ENCODE measurements at regions not wholly inside any gene's neighbourhood (a gene's known extent, or its start where the extent isn't known, plus 50 kb on each side); places are given as distances from the start of the nearest gene placed in this dataset.
"Not testable (repeated sequence)": the region's sequence is repeated elsewhere in the genome, so short reads cannot be mapped to it uniquely, and the experiment has no call there.

GRCh38 chr15:22257047-22258008 lies 177.0 kb downstream of the OR4M2 start:
- H3K4me1 Mint-ChIP-seq = no peaks in the 10 kb centered on the region
- TF ChIP-seq CTCF (IDR thresholded peaks at IDR 0.05; ENCODE audit: unreplicated experiment) = no peak
- no peaks in the 10 kb centered on the region for H3K27me3 Mint-ChIP-seq (ENCODE audit: low read depth)
- peaks cover 57% of the 10 kb centered on the region for H3K9me3 Mint-ChIP-seq
- H3K27ac Mint-ChIP-seq = no peak overlapping the region
- H3K36me3 Mint-ChIP-seq = peaks cover 13% of the 10 kb centered on the region
- H3K4me3 Mint-ChIP-seq = no peak overlapping the region
- DNase-seq (ENCODE audit: low spot score in 2 of 2, unreplicated experiment in 2 of 2) = no peak

- H3K4me1 Mint-ChIP-seq = no peaks in the 10 kb centered on the region
- H3K27me3 Mint-ChIP-seq (ENCODE audit: low read depth) = no peaks in the 10 kb centered on the region
- no peak overlapping the region for H3K27ac Mint-ChIP-seq
- peaks cover 13% of the 10 kb centered on the region for H3K36me3 Mint-ChIP-seq
- DNase-seq (ENCODE audit: low spot score in 2 of 2, unreplicated experiment in 2 of 2) = no peak
- no peak for TF ChIP-seq CTCF (IDR thresholded peaks at IDR 0.05; ENCODE audit: unreplicated experiment)
- H3K4me3 Mint-ChIP-seq = no peak overlapping the region
- peaks cover 57% of the 10 kb centered on the region for H3K9me3 Mint-ChIP-seq
These were observed 177.7 kb downstream of the OR4M2 start for GRCh38 chr15:22258009-22258397.

- Mint-ChIP-seq H3K4me3 (no peak overlapping the region), H3K27me3 (ENCODE audit: low read depth) (no peaks in the 10 kb centered on the region), H3K27ac (no peak overlapping the region), H3K4me1 (no peaks in the 10 kb centered on the region), H3K36me3 (peaks cover 13% of the 10 kb centered on the region), H3K9me3 (peaks cover 54% of the 10 kb centered on the region)
- no peak for TF ChIP-seq CTCF (IDR thresholded peaks at IDR 0.05; ENCODE audit: unreplicated experiment)
- no peak for DNase-seq (ENCODE audit: low spot score in 2 of 2, unreplicated experiment in 2 of 2)
These were observed 178.2 kb downstream of the OR4M2 start for GRCh38 chr15:22258398-22259150.

GRCh38 chr15:22259151-22259750 lies 178.9 kb downstream of the OR4M2 start:
- Mint-ChIP-seq H3K36me3 (peaks cover 13% of the 10 kb centered on the region), H3K9me3 (peaks cover 47% of the 10 kb centered on the region)
- H3K4me3 Mint-ChIP-seq; DNase-seq (ENCODE audit: low spot score in 2 of 2, unreplicated experiment in 2 of 2); H3K27me3 Mint-ChIP-seq (ENCODE audit: low read depth); H3K27ac Mint-ChIP-seq; H3K4me1 Mint-ChIP-seq: not testable (repeated sequence)

GRCh38 chr15:22259881-22260421 lies 179.6 kb downstream of the OR4M2 start:
- H3K36me3 Mint-ChIP-seq = peaks cover 13% of the 10 kb centered on the region
- TF ChIP-seq CTCF (IDR thresholded peaks at IDR 0.05; ENCODE audit: unreplicated experiment) = no peak
- H3K4me3 Mint-ChIP-seq = no peak overlapping the region
- no peaks in the 10 kb centered on the region for H3K27me3 Mint-ChIP-seq (ENCODE audit: low read depth)
- no peak overlapping the region for H3K27ac Mint-ChIP-seq
- H3K4me1 Mint-ChIP-seq = no peaks in the 10 kb centered on the region
- peaks cover 40% of the 10 kb centered on the region for H3K9me3 Mint-ChIP-seq
- DNase-seq (ENCODE audit: low spot score in 2 of 2, unreplicated experiment in 2 of 2) = no peak
